ENCODE measurements at regions not wholly inside any gene's neighbourhood (a gene's known extent, or its start where the extent isn't known, plus 50 kb on each side); places are given as distances from the start of the nearest gene placed in this dataset.

DNA sequence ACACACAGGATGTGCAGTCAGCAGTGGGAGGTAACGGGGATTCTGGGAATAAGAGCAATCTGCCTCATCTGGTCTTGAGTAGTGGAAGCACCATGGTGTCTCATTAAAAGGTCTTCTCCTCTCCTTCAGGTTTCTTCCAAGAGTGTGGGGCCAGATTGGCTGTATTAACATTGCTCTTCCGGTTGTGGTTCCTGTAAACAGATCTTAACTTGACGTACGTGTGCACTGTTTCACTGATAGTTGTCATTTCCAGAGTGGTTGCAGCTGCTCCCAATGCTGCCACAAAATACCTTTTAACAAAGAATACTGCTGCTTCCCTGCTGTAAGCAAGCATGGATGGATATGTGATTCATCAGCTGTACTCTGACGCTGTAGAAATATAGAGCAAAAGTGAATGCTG is 1443.4 kb upstream of the TENM3 start:
- no peak overlapping the region for H3K27ac ChIP-seq (ENCODE audit: low read depth, low read length)
- H3K9me3 ChIP-seq (ENCODE audit: control insufficient read depth in 1 of 2, insufficient read depth in 1 of 2, low read depth in 1 of 2, low read length in 2 of 2), result no peaks in the 10 kb centered on the region
- H2AFZ ChIP-seq (ENCODE audit: low read depth, low read length, poor library complexity, severe bottlenecking), result no peak overlapping the region
- H3K9ac ChIP-seq (ENCODE audit: low read length), result no peak overlapping the region
- no peaks in the 10 kb centered on the region for H3K79me2 ChIP-seq (ENCODE audit: insufficient read depth, low read length)
- no peaks in the 10 kb centered on the region for H3K4me1 ChIP-seq (ENCODE audit: control insufficient read depth in 1 of 2, insufficient read depth in 2 of 2, low read length in 2 of 2)
- POLR2A ChIA-PET, result no interaction called here
- intact Hi-C loops (cut with micrococcal nuclease), result no loop called here
- no peaks in the 10 kb centered on the region for H3K27me3 ChIP-seq (ENCODE audit: insufficient read depth, low read length)
- no peak overlapping the region for H3K4me3 ChIP-seq (replicated peaks in 1 of 2; ENCODE audit: low read depth in 1 of 2, low read length in 2 of 2)
- TF ChIP-seq FOSL1 (IDR thresholded peaks at IDR 0.05; ENCODE audit: low read depth), result no peak
- no peaks in the 10 kb centered on the region for H4K20me1 ChIP-seq (ENCODE audit: insufficient read depth)
- RAD21 ChIA-PET (ENCODE audit: low non-redundant PET in 1 of 2, low total read pairs in 2 of 2, uncharacterized antibody in 2 of 2, unreplicated experiment in 2 of 2), result no interaction called here
- DNase-seq (ENCODE audit: low read depth, low spot score), result no peak
- ATAC-seq, result no peak
- H3K9me2 ChIP-seq (ENCODE audit: insufficient read depth), result no peaks in the 10 kb centered on the region
- H3K36me3 ChIP-seq (ENCODE audit: control insufficient read depth in 1 of 2, insufficient read depth in 2 of 2, low read length in 2 of 2), result no peaks in the 10 kb centered on the region
- BruUV-seq (replicated peaks), result no TSS peak
- CTCF ChIA-PET, result no interaction called here
- H3K4me2 ChIP-seq (ENCODE audit: low read length), result no peak overlapping the region

DNA sequence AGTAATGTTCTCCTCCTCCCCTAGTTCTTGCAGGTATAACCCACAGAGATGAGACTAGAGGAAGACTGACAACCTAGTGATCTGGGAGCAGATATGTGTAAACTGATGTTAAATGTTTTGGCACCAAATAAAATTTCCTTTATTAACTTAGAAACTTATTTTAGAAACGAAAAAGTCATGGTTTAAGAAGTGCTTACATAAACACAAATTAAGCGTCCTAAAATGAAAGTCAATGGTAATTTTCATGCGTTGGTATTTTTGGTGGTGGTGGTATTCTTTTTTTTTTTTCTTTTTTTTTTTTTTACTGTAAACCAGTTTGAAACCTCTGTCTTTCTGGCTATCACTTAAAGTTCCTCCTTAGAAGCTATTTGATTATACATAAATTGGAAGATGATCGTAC is 1438.1 kb upstream of the TENM3 start:
- H3K4me2 ChIP-seq (ENCODE audit: low read length), result no peak overlapping the region
- TF ChIP-seq SIN3A (IDR thresholded peaks at IDR 0.05; ENCODE audit: low read depth), result no peak
- TF ChIP-seq EZH2 (IDR thresholded peaks at IDR 0.05), result no peak
- no peak for TF ChIP-seq ELF1 (IDR thresholded peaks at IDR 0.05; ENCODE audit: borderline replicate concordance, low read depth)
- TF ChIP-seq, protein P1, sequence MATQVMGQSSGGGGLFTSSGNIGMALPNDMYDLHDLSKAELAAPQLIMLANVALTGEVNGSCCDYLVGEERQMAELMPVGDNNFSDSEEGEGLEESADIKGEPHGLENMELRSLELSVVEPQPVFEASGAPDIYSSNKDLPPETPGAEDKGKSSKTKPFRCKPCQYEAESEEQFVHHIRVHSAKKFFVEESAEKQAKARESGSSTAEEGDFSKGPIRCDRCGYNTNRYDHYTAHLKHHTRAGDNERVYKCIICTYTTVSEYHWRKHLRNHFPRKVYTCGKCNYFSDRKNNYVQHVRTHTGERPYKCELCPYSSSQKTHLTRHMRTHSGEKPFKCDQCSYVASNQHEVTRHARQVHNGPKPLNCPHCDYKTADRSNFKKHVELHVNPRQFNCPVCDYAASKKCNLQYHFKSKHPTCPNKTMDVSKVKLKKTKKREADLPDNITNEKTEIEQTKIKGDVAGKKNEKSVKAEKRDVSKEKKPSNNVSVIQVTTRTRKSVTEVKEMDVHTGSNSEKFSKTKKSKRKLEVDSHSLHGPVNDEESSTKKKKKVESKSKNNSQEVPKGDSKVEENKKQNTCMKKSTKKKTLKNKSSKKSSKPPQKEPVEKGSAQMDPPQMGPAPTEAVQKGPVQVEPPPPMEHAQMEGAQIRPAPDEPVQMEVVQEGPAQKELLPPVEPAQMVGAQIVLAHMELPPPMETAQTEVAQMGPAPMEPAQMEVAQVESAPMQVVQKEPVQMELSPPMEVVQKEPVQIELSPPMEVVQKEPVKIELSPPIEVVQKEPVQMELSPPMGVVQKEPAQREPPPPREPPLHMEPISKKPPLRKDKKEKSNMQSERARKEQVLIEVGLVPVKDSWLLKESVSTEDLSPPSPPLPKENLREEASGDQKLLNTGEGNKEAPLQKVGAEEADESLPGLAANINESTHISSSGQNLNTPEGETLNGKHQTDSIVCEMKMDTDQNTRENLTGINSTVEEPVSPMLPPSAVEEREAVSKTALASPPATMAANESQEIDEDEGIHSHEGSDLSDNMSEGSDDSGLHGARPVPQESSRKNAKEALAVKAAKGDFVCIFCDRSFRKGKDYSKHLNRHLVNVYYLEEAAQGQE (IDR thresholded peaks at IDR 0.05; ENCODE audit: low read depth), result no peak
- TF ChIP-seq YY1 (IDR thresholded peaks at IDR 0.05; ENCODE audit: extremely low read depth, insufficient replicate concordance, low read depth, low read length), result no peak
- no peak for TF ChIP-seq POLR2AphosphoS5 (IDR thresholded peaks at IDR 0.05; ENCODE audit: low read depth, low read length)
- TF ChIP-seq ZNF274 (IDR thresholded peaks at IDR 0.05; ENCODE audit: low read depth, low read length), result no peak
- no peak for TF ChIP-seq ZFX (IDR thresholded peaks at IDR 0.05)
- no peak for TF ChIP-seq CBX3 (IDR thresholded peaks at IDR 0.05; ENCODE audit: low read depth)
- TF ChIP-seq SP1 (IDR thresholded peaks at IDR 0.05; ENCODE audit: low read depth), result no peak
- TF ChIP-seq SRF (IDR thresholded peaks at IDR 0.05; ENCODE audit: low read depth), result no peak
- no peak for TF ChIP-seq TCF7L2 (IDR thresholded peaks at IDR 0.05; ENCODE audit: borderline replicate concordance, extremely low read depth, insufficient read depth, insufficient read length)
- TF ChIP-seq JUND (IDR thresholded peaks at IDR 0.05), result no peak
- no peaks in the 10 kb centered on the region for H3K9me2 ChIP-seq (ENCODE audit: insufficient read depth)
- ChIA-PET CTCF (no interaction called here), POLR2A (no interaction called here), RAD21 (ENCODE audit: low non-redundant PET in 1 of 2, low total read pairs in 2 of 2, uncharacterized antibody in 2 of 2, unreplicated experiment in 2 of 2) (no interaction called here)
- no peak overlapping the region for H2AFZ ChIP-seq (ENCODE audit: low read depth, low read length, poor library complexity, severe bottlenecking)
- H3K79me2 ChIP-seq (ENCODE audit: insufficient read depth, low read length), result no peaks in the 10 kb centered on the region
- ATAC-seq, result no peak
- no TSS peak for BruUV-seq (replicated peaks)
- H3K4me3 ChIP-seq (replicated peaks in 1 of 2; ENCODE audit: low read depth in 1 of 2, low read length in 2 of 2), result no peak overlapping the region
- no peak overlapping the region for H3K27ac ChIP-seq (ENCODE audit: low read depth, low read length)
- H3K4me1 ChIP-seq (ENCODE audit: control insufficient read depth in 1 of 2, insufficient read depth in 2 of 2, low read length in 2 of 2), result no peaks in the 10 kb centered on the region
- H4K20me1 ChIP-seq (ENCODE audit: insufficient read depth), result no peaks in the 10 kb centered on the region
- H3K9ac ChIP-seq (ENCODE audit: low read length), result no peak overlapping the region
- DNase-seq (ENCODE audit: low read depth, low spot score), result no peak
- intact Hi-C loops (cut with micrococcal nuclease), result no loop called here
- H3K27me3 ChIP-seq (ENCODE audit: insufficient read depth, low read length), result no peaks in the 10 kb centered on the region
- H3K9me3 ChIP-seq (ENCODE audit: control insufficient read depth in 1 of 2, insufficient read depth in 1 of 2, low read depth in 1 of 2, low read length in 2 of 2), result no peaks in the 10 kb centered on the region
- no peaks in the 10 kb centered on the region for H3K36me3 ChIP-seq (ENCODE audit: control insufficient read depth in 1 of 2, insufficient read depth in 2 of 2, low read length in 2 of 2)

All from HCT116 (cell line).